ENCODE measurements at regions not wholly inside any gene's neighbourhood (a gene's known extent, or its start where the extent isn't known, plus 50 kb on each side); places are given as distances from the start of the nearest gene placed in this dataset.

- TF ChIP-seq REST (IDR thresholded peaks at IDR 0.05; ENCODE audit: insufficient replicate concordance, low read depth) (no peak), CTCF (IDR thresholded peaks at IDR 0.05; ENCODE audit: insufficient read depth, low read length) (no peak), POLR2AphosphoS5 (IDR thresholded peaks at IDR 0.05; ENCODE audit: low read depth) (no peak)
Observed at GRCh38 chr1:103900005-103900404, 150.3 kb downstream of the AMY1C start.
